Tibial artery (tissue), 4 donors: ENCODE measurements at regions not wholly inside any gene's neighbourhood (a gene's known extent, or its start where the extent isn't known, plus 50 kb on each side); places are given as distances from the start of the nearest gene placed in this dataset.

ENCODE experiments used
- DNase-seq, 2 donors: peaks; one replicate each; pipeline ENCODE4 v3.0.0-alpha.2; 2019
- H3K27ac ChIP-seq, 2 donors: fragments of 200-600 bp; sonication (generic) in 1 of 2; 1 replicate in 1 of 2; 2 replicates in 1 of 2; pipeline ENCODE4 v1.5.1; 2018 to 2019; ENCODE audit warnings: mild to moderate bottlenecking in 1 of 2
- H3K27me3 ChIP-seq, 2 donors: fragments of 200-600 bp; sonication (generic) in 1 of 2; one replicate each; pipeline versions ENCODE4 v1.5.1 to v1.6.0; 2016 to 2019
- H3K36me3 ChIP-seq, 3 donors: fragments of 200-600 bp; sonication (generic) in 2 of 3; one replicate each; pipeline ENCODE4 v1.5.1; 2016 to 2019; ENCODE audit warnings: mild to moderate bottlenecking in 2 of 3
- H3K4me1 ChIP-seq, 4 donors: fragments of 200-600 bp; sonication (generic) in 2 of 4; 1 replicate in 3 of 4; 2 replicates in 1 of 4; pipeline ENCODE4 v1.5.1; 2016 to 2019
- H3K4me3 ChIP-seq, 2 donors: fragments of 200-600 bp; sonication (generic) in 1 of 2; 1 replicate in 1 of 2; 2 replicates in 1 of 2; pipeline ENCODE4 v1.5.1; 2018 to 2019; ENCODE audit warnings: mild to moderate bottlenecking in 2 of 2
- H3K9me3 ChIP-seq, 3 donors: fragments of 200-600 bp; sonication (generic) in 1 of 3; one replicate each; pipeline ENCODE4 v1.5.1; 2016 to 2019
- intact Hi-C: fragments of 100-400 bp; cut with DNase I; formaldehyde crosslinking; loops from one replicate; pipeline ENCODE4 v1.15.0; 2023; ENCODE audit warnings: low total_unique reads
- TF ChIP-seq, protein P1 (sequence below), 2 experiments: fragments of 200-600 bp in 1 of 2; fragments of 450-650 bp in 1 of 2; IDR thresholded peaks; one replicate each; pipeline ENCODE4 v1.5.1; 2017 to 2019; ENCODE audit warnings: antibody characterized with exemption in 2 of 2, mild to moderate bottlenecking in 1 of 2, moderate library complexity in 1 of 2

DNA sequence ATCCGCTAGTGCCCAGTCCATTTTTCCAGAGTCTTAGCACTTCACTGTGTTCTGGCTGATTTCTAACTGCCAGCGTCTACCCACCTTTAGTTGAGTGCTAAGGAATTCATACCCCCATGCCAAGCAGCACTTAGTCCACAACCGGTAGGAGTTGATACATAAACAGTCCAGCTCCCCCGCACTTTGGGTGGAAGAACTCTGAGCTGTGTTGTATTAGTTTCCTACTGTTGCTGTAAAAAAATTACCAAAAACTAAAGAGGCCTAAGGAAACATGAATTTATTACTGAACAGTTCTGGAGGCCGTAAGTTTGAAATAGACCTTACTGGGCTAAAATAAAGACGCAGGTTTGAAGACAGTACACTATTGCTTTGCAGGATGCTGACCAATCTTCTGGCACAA is 87.6 kb downstream of the SLC24A2 start:
- Histone ChIP-seq H3K27me3 (no peaks in the 10 kb centered on the region), H3K4me1 (no peaks in the 10 kb centered on the region), H3K27ac (no peak overlapping the region), H3K36me3 (no peaks in the 10 kb centered on the region), H3K9me3 (no peaks in the 10 kb centered on the region), H3K4me3 (no peak overlapping the region)
- DNase-seq = no peak
- intact Hi-C loops = no loop called here
- TF ChIP-seq, protein P1, sequence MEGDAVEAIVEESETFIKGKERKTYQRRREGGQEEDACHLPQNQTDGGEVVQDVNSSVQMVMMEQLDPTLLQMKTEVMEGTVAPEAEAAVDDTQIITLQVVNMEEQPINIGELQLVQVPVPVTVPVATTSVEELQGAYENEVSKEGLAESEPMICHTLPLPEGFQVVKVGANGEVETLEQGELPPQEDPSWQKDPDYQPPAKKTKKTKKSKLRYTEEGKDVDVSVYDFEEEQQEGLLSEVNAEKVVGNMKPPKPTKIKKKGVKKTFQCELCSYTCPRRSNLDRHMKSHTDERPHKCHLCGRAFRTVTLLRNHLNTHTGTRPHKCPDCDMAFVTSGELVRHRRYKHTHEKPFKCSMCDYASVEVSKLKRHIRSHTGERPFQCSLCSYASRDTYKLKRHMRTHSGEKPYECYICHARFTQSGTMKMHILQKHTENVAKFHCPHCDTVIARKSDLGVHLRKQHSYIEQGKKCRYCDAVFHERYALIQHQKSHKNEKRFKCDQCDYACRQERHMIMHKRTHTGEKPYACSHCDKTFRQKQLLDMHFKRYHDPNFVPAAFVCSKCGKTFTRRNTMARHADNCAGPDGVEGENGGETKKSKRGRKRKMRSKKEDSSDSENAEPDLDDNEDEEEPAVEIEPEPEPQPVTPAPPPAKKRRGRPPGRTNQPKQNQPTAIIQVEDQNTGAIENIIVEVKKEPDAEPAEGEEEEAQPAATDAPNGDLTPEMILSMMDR (IDR thresholded peaks at IDR 0.05) = no peak

DNA sequence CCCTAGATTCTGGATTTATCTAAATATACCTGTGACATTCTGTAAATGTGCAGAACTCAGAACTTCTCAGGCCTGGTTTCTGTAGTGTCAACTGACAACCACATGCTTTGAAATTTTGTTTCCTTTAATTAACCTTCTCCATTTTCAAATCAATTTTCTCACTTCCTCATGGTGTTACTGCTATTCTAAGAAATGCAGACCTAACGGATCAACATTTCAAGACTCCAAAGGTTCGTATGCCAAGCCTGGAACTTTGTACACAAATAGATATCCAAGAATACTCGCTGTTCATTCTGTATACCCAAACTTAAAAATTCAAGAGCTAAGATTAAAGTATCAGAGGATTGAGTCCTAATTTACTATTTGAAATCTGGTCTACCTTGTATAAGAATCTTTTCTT is 88.1 kb downstream of the SLC24A2 start:
- intact Hi-C loops = no loop called here
- Histone ChIP-seq H3K27ac (no peak overlapping the region), H3K4me3 (no peak overlapping the region), H3K4me1 (no peaks in the 10 kb centered on the region), H3K36me3 (no peaks in the 10 kb centered on the region), H3K27me3 (no peaks in the 10 kb centered on the region), H3K9me3 (no peaks in the 10 kb centered on the region)
- TF ChIP-seq, protein P1 (IDR thresholded peaks at IDR 0.05) = no peak
- no peak for DNase-seq

DNA sequence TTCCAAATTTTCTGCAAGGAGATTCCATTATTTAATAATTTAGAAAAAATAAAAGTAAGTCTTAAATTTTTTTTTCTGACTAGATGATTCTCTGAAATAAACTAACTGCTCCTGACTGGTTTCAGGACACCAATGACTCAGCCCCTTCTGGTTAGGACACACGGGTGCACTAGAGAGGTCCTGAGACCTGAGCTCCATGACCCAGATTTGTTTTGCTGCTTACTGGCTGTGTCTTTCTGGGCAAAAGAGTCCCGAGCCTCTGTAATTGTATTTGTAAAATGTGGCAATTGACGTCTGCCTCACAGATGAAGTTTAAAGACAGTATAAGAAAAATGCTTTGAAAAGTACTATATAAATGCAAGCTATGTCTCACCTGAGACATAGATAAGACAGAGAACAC is 89.1 kb downstream of the SLC24A2 start:
- Histone ChIP-seq H3K27ac (no peak overlapping the region), H3K9me3 (no peaks in the 10 kb centered on the region), H3K4me3 (no peak overlapping the region), H3K27me3 (no peaks in the 10 kb centered on the region), H3K36me3 (no peaks in the 10 kb centered on the region), H3K4me1 (no peaks in the 10 kb centered on the region)
- no peak for DNase-seq
- TF ChIP-seq, protein P1 (IDR thresholded peaks at IDR 0.05) = no peak
- intact Hi-C loops = no loop called here

DNA sequence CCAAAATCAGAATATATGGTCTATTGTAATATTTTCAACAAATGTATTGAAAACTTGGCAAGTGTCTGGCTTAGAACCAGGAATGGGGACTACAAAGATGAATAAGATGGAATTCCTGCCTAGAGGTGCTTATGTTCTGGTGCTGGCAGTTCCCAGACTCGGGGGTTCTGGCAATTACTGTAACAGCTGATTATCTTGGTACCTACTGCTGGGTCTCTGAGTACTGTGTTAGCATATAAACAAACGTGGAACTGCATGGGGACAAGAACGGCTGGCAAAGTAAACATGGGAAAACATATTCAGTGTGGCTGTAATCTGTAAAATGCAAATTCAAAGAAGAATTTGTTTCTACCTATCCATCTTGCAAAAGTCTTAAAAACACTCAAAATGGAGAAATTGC is 89.9 kb downstream of the SLC24A2 start:
- no peak overlapping the region for H3K27ac ChIP-seq
- TF ChIP-seq, protein P1 (IDR thresholded peaks at IDR 0.05) = no peak
- H3K4me1 ChIP-seq = no peaks in the 10 kb centered on the region
- DNase-seq = no peak
- H3K4me3 ChIP-seq = no peak overlapping the region
- H3K36me3 ChIP-seq = no peaks in the 10 kb centered on the region
- no peaks in the 10 kb centered on the region for H3K9me3 ChIP-seq
- no peaks in the 10 kb centered on the region for H3K27me3 ChIP-seq
- intact Hi-C loops = no loop called here

DNA sequence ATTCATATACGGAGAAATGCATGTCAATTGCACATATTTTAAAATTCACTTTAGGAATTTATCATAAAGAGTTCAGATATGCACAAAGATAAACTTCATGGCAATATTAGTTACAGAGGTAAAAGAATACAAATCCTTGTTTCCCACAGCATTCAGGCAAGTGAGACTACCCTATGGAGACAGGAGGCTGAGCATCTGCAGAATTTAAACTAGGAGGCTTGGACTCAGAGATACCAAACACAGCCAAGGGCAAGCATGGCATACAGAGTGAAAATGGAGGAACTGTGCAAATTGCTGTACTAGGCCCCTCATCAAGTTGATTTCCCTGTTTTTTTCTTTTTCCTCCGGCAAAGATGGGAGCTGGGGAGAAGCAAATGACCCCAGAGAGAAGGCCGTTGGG is 94.2 kb downstream of the SLC24A2 start:
- Histone ChIP-seq H3K27me3 (no peaks in the 10 kb centered on the region), H3K4me1 (no peaks in the 10 kb centered on the region), H3K9me3 (no peaks in the 10 kb centered on the region), H3K4me3 (no peak overlapping the region), H3K27ac (no peak overlapping the region), H3K36me3 (no peaks in the 10 kb centered on the region)
- no peak for DNase-seq
- intact Hi-C loops = no loop called here
- TF ChIP-seq, protein P1 (IDR thresholded peaks at IDR 0.05) = no peak

DNA sequence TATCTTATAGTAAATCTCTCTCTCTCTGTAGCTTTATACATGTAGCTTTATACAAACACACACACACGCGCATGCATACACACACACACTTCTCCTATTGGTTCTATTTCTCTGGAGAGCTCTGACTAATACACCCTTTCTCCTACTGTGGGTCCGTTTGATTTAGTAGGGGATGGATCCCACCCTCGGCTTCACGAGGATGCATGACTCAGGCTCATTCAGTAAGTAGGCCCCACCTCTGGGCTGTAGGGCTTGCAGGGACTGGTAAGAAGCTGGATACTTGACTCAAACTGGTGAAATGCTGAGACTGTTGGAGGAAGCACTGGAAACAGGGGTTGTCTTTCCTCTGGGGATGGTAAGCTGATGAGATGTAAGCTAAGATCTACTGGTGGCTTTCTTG is 98.7 kb downstream of the SLC24A2 start:
- H3K36me3 ChIP-seq = no peaks in the 10 kb centered on the region
- H3K27me3 ChIP-seq = no peaks in the 10 kb centered on the region
- no peaks in the 10 kb centered on the region for H3K4me1 ChIP-seq
- no peak overlapping the region for H3K27ac ChIP-seq
- intact Hi-C loops = no loop called here
- no peak overlapping the region for H3K4me3 ChIP-seq
- no peaks in the 10 kb centered on the region for H3K9me3 ChIP-seq
- no peak for DNase-seq
- TF ChIP-seq, protein P1 (IDR thresholded peaks at IDR 0.05) = no peak
